HG02571 (cell line): ENCODE measurements at regions not wholly inside any gene's neighbourhood (a gene's known extent, or its start where the extent isn't known, plus 50 kb on each side); places are given as distances from the start of the nearest gene placed in this dataset.
A peak's percentile ranks its signal among the peaks of the same experiment; 100 is the strongest.

ENCODE experiments used
- ATAC-seq: cut with Tn5 transposase; IDR thresholded peaks from one replicate; pipeline ENCODE4 v1.9.1; 2021; ENCODE audit warnings: mild to moderate bottlenecking, moderate library complexity; ENCODE audit not compliant: unreplicated experiment

- no peak for ATAC-seq
These were observed 326.9 kb downstream of the FGF9 start for GRCh38 chr13:21997726-21998125.

- no peak for ATAC-seq
These were observed 327.6 kb downstream of the FGF9 start for GRCh38 chr13:21998279-21998990.

- no peak for ATAC-seq
These were observed 328.8 kb downstream of the FGF9 start for GRCh38 chr13:21999666-22000065.

GRCh38 chr13:22000191-22000590 is 329.3 kb downstream of the FGF9 start:
- no peak for ATAC-seq

GRCh38 chr13:22001336-22001735 is 330.5 kb downstream of the FGF9 start:
- ATAC-seq, result no peak

- no peak for ATAC-seq
These were observed 332.0 kb downstream of the FGF9 start for GRCh38 chr13:22002893-22003292.

- no peak for ATAC-seq
These were observed 338.6 kb downstream of the FGF9 start for GRCh38 chr13:22009500-22009899.

- ATAC-seq, result no peak
These were observed 339.1 kb downstream of the FGF9 start for GRCh38 chr13:22009937-22010336.

- ATAC-seq, result no peak
These were observed 341.8 kb downstream of the FGF9 start for GRCh38 chr13:22012686-22013085.

GRCh38 chr13:22014469-22014868 is 343.6 kb downstream of the FGF9 start:
- ATAC-seq, result no peak

- ATAC-seq, result peak; percentile 72
These were observed 346.4 kb downstream of the FGF9 start for GRCh38 chr13:22017226-22017625.

- ATAC-seq, result no peak
These were observed 347.4 kb downstream of the FGF9 start for GRCh38 chr13:22018076-22018835.

- no peak for ATAC-seq
These were observed 347.9 kb downstream of the FGF9 start for GRCh38 chr13:22018836-22019210.

GRCh38 chr13:22024381-22024994 is 353.6 kb downstream of the FGF9 start:
- ATAC-seq, result no peak

- no peak for ATAC-seq
These were observed 356.7 kb downstream of the FGF9 start for GRCh38 chr13:22027566-22027965.

- ATAC-seq, result no peak
These were observed 358.0 kb downstream of the FGF9 start for GRCh38 chr13:22028831-22029230.

GRCh38 chr13:22030321-22030720 is 359.4 kb downstream of the FGF9 start:
- ATAC-seq, result no peak

- no peak for ATAC-seq
These were observed 360.9 kb downstream of the FGF9 start for GRCh38 chr13:22031702-22032286.

- no peak for ATAC-seq
These were observed 362.0 kb downstream of the FGF9 start for GRCh38 chr13:22032905-22033304.

- ATAC-seq, result no peak
These were observed 369.1 kb downstream of the FGF9 start for GRCh38 chr13:22039961-22040360.

GRCh38 chr13:22040810-22041364 is 370.0 kb downstream of the FGF9 start:
- no peak for ATAC-seq
